Left colon (tissue), 2 donors: ENCODE measurements at regions not wholly inside any gene's neighbourhood (a gene's known extent, or its start where the extent isn't known, plus 50 kb on each side); places are given as distances from the start of the nearest gene placed in this dataset.

ENCODE experiments used
- ATAC-seq: fragments of 200-7000 bp; cut with Tn5 transposase; one replicate; pipeline ENCODE4 v1.9.1; 2020; ENCODE audit warnings: mild to moderate bottlenecking, moderate library complexity
- DNase-seq, 2 donors: peaks; one replicate each; pipeline ENCODE4 v3.0.0-alpha.2; 2020
- intact Hi-C, 2 donors: fragments of 100-400 bp; cut with DNase I in 1 of 2; cut with micrococcal nuclease in 1 of 2; formaldehyde crosslinking; loops; one replicate each; pipeline versions ENCODE4 v1.11.2 to v1.14.0; 2022; cut with DNase I, micrococcal nuclease
- donor health status: DM: no; HTN: no; CAD: no.
- donor health status: DM: yes; HTN: yes; CAD: no.

DNA sequence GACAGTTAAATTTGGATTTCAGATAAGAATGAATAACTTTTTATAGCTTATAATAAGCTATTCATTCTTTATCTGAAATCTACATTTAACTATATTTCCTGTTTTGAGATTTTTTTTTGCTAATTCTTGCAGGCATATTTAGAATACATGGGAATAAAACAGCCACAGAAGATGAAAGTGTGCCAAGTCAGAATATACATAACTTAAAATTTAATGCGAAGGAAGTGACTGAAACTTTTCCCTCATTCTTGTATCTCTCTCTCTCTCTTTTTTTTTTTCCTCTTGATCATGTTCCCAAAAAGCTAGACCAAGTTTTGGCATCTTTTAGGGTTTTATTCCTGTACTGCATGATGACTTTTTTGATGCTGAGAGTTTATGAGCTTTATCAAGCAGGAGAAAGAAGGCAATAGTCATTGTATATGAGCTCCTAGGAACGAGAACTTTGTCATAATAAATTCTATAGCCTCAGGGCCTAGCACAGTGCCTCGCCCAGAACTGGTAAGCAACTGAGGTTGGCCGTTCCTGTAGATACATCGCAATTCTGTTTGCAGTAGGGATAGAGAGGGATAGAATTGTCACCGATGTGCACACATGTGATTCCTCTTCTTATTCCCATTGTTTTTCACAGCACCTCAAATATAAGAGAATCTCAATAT is 205.2 kb downstream of the MYLK4 start:
- intact Hi-C loops = no loop called here
- ATAC-seq = no peak

DNA sequence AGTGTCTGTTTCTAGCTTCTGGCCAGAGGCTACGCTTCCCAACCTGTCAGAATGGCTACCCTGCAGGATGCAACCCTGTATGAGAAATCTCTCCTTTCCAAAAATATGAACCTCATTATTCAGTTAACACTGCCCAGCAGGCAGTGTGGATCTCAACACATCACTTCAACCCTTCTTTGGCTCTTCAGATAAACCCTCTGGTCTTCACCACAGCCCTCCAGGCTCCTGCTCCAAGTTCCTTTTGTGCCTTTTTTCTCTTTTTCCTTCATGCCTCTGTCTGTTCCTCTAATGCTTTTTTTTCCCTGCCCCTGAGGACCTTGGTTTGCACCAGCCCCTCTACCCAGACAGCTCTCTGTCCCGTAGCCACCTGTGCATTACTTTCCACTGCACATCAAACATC is 207.4 kb downstream of the MYLK4 start:
- DNase-seq (no peak), ATAC-seq (no peak)
- intact Hi-C loops = no loop called here

More for the DNA sequence above, 205.2 kb downstream of the MYLK4 start:
- DNase-seq = no peak

DNA sequence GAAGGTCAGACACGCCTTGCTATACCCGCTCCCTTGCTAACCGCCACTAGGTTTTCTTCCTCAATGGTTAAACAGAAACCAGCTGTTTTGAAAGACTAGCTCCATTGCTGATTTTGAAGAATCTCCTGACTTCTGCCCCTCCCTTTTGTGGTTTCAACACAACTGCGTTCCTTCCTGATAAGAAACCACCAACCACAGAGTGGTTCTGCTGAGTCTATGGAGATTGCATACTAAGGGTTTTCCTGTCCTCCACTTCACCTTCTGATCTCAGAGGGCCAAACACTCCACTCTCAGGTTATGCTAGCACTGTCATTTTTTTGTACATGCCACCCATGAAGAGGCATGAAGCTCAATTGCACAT is 207.9 kb downstream of the MYLK4 start:
- intact Hi-C loops = no loop called here
- ATAC-seq = peak; percentile 94
- DNase-seq = peak in 1 of 2 donors; percentile 35

DNA sequence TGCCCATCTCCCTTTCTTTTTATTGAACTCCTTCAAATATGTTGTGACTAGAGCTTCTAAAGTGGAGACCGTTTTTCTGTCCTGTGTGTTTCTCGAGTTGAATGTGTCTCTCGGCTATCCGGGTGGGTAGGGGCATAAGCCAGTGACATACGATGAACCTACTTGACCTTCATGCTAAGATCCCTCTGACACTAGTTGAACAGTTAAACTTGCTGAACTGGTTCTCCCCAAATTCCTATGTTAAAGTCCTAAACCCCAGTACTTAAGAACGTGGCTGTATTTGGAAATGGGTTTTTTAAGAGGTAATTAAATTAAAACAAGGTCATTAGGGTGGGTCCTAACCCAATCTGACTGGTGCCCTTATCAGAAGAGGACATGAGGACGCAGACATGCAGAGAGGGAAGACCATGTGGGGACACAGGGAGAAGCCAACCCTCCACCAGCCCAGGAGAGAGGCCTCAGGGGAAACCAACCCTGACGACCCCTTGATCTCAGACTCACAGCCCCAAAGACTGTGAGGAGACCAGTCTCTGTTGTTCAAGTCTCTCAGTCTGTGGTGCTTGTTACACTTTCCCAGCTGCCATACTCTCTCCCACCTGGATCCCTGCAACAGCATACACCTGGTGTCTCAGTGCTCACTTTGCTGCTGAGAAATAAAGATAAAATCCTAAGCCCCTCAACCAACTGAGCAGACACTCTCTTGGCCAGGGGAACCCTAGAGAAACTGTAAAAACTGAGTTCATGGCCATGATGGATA is 208.4 kb downstream of the MYLK4 start:
- ATAC-seq (no peak), DNase-seq (no peak)
- intact Hi-C loops = no loop called here

DNA sequence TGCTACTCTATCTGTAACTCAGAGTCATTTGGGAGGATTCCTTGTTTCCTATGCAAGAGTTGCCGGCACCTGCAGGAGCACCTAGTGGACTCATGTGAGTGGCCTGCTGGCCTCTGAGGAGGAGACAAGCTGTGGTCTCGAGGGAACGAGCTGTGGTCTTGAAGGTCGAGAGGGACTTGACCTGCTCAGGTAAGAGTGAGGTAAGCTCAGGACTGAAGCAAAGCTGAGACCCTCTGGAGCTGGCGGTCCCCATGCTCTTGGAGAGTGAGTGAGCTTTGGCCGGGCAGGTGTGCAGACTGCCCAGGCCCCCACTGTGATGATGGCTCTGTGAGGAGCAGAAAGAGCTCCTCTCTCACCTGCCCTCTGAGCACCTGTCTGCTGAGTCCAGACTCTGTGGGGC is 214.3 kb downstream of the MYLK4 start:
- ATAC-seq = no peak
- no peak for DNase-seq
- intact Hi-C loops = no loop called here

DNA sequence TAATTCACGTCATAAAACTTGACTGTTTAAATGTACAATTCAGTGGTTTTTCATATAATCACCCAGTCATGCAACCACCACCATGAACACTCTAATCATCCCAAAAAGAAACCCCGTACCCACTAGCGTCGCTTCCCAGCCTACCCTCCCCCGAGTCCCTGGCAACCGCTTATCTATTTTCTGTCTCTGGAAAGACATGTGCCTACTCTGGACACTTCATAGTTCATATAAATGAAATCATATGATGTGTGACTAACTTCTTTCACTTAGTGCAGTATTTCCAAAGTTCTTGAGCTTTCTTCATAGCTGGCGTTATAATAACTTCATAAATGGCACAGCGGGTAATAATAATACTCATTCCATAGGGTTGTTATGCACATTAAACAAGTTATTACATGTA is 215.2 kb downstream of the MYLK4 start:
- no peak for DNase-seq
- intact Hi-C loops = no loop called here
- ATAC-seq = no peak

DNA sequence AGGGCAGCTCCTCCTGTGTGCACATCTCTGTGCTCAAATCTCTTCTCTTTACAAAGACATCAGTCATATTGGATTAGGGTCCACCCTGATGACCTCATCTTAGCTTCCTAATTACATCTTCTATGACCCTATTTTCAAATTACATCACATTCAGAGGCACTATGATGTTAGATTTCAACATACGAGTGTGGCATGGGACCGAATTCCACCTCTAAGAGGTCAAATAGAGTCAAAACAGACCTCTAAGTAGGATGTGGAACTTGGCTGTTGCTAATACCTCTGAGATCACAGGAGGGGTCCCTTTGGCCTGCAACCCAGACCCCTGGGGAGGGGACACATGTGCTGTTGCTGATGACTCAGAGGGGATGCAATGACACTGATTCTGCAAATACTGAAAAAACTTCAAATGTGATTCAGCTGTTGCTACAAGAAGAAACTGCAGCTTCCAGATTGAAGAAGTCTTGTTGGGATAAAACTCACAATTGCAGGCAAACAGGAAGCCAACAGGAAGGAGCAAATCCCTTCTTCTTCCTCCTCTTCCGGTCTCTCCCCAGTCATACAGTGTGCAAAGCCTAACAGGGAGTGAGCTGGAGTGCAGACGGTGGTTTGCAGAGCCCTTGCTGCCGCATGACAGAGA is 216.2 kb downstream of the MYLK4 start:
- DNase-seq = no peak
- intact Hi-C loops = no loop called here
- ATAC-seq = no peak

DNA sequence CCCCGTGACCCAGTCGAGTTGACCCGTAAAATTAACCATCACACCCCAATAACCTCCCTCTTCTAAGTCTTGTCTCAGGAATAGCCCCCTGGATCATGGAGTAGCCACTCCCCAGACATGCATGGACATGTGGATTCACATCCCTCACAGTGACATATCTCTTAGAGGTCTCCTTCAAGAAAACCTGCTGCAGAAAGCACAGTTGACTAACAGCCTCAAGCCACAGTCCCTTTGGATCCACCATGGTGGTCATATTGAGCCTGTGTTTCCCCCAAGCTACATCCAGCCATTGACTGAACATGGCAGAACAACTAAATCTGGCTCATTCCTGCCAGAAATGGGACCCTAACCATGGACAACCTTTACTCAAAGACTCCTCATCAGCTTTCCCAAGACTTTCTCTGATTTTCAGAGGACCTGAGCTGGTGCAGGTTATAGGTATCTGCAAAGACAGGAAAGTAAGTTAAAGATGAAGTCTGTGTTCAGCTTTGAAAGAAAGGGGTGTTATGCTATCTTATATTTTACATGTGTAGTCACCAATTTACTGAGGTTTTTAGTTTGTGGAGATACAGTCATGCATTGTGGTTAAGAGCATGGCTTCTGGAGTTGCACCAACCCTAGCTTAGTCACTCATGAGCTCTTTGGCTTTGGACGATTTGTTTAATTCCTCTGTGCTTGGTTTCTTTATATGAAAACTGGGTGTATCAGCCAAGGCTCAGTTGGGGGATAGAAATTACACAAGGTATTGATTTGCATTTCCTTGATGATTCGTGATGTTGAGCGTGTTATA is 219.1 kb downstream of the MYLK4 start:
- no peak for ATAC-seq
- intact Hi-C loops = no loop called here
- DNase-seq = no peak

DNA sequence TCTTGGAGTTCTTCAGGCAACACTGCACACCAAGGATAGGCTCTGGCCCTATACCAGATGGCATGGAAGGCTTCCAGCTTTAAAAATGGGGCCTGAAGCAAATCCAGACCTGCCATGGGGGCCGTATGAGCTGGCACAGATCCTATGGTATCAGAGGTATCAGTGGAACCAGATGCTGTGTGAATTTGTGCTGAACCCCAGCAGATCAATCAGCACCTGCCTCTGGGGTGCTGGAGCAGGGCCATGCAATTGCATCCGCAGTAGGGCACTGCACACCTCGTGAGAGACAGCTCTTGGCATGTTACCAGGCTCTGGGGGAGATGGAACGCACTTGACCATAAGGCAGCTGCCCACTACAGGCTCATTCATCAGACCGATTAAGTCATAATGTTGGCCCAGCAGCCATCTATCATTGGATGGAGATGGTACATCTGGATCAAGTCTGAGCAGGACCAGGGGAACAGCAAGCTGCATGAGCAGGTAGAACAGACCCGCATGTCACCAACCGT is 221.5 kb downstream of the MYLK4 start:
- intact Hi-C loops = no loop called here
- ATAC-seq (no peak), DNase-seq (no peak)

DNA sequence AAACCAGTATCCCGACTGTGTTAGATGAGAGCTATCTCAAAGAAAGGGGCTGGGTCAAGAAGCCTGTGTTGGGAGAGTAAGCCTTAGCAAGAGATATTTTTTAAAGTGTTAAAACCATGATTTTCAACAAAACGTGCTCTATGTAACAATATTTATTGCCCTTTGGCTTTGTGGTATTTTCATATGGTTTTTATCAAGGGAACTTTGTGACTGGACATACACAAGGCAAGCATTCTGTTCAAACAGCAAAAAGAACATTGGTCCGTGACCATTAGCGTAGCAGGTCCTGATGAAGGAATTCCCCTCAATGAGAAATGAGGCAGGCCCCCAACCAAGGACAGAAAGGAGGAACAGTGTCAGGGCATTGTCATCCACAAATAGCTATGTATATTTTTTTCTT is 222.6 kb downstream of the MYLK4 start:
- DNase-seq (no peak), ATAC-seq (no peak)
- intact Hi-C loops = no loop called here

DNA sequence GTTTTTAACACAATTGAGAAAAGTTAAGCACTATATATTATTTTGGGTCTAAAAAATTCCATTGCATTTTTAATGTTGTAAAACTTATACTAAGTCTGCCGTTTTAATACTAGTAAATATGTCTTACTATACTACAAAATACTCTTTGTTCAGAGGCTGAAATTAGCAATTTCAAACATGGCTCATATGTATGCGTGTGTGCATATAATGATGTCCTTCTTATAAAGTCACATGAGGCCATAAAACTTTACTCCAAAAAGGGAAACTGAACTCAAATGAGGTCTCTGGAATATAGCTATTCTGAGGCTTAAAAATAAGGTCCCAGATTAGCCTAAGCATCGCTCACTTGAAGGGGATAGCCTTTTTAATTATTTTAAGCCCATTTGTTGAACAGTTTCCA is 224.0 kb downstream of the MYLK4 start:
- intact Hi-C loops = no loop called here
- ATAC-seq = no peak
- no peak for DNase-seq

DNA sequence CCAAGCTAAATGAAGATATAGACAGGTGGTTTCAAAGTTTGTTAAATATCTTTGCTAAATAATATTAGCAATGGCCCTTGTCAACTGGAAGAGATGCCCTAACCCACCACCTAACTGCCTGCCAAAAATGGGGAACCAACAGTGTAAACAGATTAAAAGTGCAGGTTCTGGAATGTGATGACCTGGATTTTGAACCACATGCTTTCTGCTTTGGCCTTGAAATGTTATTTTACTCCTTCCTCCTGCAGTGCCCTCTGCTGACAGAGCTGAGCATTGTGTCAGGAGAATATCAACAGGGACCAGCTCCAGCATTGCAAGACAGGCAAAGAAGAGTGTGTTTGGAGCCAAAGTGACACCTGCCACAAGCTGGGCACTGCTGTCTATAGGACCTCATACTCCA is 226.6 kb downstream of the MYLK4 start:
- intact Hi-C loops = no loop called here
- ATAC-seq = no peak
- DNase-seq = no peak

DNA sequence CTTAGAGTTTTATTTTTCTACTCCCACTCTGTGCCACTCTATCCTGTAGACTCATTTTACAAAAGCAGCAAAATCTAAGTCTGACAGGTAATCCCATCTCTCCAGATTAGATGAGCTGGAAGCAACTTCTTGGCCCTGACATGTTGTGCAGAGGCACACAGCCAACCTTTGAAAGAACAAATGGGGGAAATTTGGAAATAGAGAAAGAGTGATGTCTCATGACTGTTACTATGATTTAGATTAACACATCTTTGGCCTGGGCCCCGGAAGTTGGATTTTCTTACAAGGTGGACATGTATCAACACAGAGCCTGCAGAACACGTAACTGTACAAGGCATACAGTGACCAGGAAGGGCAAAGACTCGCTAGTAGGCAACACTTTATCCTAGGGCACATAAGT is 227.7 kb downstream of the MYLK4 start:
- ATAC-seq = no peak
- no peak for DNase-seq
- intact Hi-C loops = no loop called here

DNA sequence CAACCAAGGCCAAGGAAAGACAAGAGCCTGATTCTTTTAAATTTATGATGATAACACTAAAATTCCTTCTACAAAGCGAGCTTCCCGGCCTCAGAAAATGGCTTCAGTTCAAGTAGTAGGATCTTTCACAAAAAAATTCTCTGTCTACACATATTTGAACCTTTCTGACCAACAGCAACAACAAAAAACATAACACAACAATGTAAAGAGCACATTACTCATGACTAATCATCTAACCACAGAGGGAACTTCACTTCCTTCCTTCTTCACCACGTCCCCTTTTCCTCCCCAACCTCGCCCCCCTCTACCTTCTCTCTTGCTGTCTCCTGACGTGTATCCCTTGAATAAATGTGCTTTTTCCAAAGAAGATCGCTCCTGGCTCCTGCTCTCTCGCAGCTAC is 228.2 kb downstream of the MYLK4 start:
- intact Hi-C loops = no loop called here
- DNase-seq = no peak
- ATAC-seq = no peak

DNA sequence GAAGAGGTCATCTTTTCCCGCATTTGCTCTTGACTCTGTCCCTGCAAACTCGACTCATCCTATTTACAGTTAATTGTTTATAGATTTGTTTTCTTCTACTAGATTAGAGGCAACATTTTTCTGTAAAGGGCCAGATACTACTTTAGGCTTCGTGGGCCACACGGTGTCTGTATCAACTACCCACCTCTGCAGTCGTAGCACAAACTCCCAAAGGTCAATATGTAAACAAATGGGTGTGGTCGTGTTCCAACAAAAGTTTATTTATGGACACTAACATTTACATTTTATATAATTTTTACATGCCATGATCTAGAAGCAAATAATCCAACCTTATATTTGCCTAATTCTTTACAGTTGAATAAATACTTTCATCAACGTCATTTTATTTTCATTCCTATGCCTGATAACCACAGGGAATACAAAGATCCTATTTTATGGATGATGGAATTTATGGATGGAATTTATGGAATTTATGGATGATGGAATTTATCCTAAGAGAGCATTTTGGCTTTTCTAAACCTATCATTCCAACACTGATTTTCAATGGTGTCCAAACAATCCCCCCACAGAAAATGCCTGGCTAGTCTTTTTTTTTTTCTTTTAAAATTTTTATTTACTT is 232.8 kb downstream of the MYLK4 start:
- no peak for ATAC-seq
- DNase-seq = no peak
- intact Hi-C loops = no loop called here

DNA sequence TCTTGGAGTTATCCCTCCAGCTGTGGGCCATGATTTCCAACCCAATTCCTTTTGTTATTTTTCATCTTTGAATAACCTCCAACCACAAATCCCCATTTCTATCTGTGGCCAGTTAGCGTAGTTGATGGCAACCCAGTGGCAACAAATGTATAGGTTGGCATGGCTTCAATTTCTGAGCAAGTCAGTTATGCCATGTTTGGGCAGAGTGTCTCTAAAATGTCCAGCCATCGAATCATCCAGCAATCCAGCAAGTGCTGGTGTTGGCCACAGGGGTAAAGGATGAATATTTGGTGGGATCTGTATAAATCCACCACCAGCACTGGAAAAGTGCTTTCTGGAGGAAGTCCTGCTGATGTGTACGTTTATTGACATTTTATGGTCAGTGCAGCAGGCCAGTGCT is 233.3 kb downstream of the MYLK4 start:
- DNase-seq (no peak), ATAC-seq (no peak)
- intact Hi-C loops = no loop called here

DNA sequence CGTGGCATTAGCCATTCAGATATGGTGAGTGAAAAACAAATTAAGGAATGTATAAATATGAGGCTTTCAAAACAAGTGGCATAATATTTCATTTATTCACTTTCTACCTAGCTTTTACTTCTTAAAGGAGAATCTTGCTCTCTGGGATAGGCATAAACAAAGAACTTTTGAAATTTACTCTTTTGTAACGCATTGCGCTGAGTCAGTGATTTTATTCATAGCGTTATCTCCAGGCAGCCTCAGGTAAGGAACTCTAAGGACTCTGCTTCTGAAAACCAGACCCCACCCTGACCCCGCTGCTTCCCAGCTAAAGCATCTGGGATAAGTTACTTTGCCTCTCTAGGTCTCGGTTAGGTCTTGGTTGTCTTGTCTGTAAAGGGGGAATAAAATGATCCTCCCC is 234.7 kb downstream of the MYLK4 start:
- intact Hi-C loops = no loop called here
- DNase-seq = no peak
- no peak for ATAC-seq

DNA sequence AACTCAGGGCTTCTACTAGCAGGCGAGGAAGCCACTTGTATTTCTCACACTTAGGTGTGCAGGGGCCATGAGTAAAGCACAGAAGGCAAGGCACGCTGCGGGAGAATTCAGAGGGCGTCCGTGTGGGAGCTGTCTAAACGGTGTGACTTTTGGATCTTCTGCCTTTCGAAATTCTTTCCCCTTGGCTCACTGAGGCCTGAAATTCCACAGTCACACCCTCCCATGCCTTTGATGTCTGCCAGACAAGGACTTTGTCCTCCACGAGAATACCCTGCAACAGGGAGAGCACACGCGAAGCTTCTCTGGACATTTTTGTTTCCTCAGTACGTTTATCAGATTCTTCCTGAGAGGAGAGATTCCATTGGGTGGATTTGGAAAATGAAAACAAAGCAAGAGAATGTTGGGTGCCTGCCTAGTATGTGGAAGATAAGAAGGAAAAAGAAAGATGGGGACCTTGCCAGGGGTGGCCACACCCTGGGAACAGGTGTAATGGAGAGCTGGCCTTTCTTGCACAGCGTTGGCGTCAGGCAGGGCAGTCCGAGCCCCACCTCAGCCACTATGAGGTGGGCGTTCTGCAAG is 235.7 kb downstream of the MYLK4 start:
- DNase-seq (peak; percentile 34 to 46), ATAC-seq (peak; percentile 91)
- intact Hi-C loops = no loop called here

DNA sequence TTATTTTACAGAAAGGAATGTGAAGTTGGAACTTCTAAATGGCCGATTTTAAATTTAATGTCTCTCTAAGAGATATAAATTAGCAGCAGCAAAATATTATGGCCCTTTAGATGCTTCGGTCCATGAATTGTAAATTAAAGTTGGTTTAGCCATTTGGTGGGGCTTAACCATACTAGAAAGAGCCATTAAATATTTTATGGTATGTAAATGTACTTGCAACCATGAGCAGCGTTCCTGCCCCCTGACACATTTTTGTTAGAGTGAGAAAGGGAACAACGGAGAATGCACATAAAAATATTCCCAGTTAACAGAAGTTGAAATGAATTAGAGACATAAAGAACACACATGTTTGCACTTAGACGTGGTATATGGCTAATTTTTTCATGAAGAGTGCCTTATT is 237.9 kb downstream of the MYLK4 start:
- intact Hi-C loops = no loop called here
- ATAC-seq = no peak

More for the DNA sequence above, 237.9 kb downstream of the MYLK4 start:
- DNase-seq = no peak
